H9 (cell line): ENCODE measurements at regions not wholly inside any gene's neighbourhood (a gene's known extent, or its start where the extent isn't known, plus 50 kb on each side); places are given as distances from the start of the nearest gene placed in this dataset.

Source experiments
- DNase-seq: peaks from one replicate; pipeline ENCODE4 v3.0.0-alpha.2; 2017
- H2AFZ ChIP-seq: one replicate; pipeline ENCODE4 v1.6.1; 2013; ENCODE audit warnings: mild to moderate bottlenecking, low read length, control low read depth, moderate library complexity
- H2AK5ac ChIP-seq: 2 replicates; pipeline ENCODE4 v1.6.1; 2013; ENCODE audit warnings: low read length, control low read depth, mixed read lengths; ENCODE audit not compliant: insufficient read length
- H2BK120ac ChIP-seq: one replicate; pipeline ENCODE4 v1.6.1; 2013; ENCODE audit warnings: low read depth, mild to moderate bottlenecking, low read length, control low read depth, inconsistent platforms; ENCODE audit not compliant: poor library complexity, severe bottlenecking
- H2BK12ac ChIP-seq: 2 replicates; pipeline ENCODE4 v1.6.1; 2013; ENCODE audit warnings: low read length, control low read depth, mixed read lengths, low read depth; ENCODE audit not compliant: insufficient read length
- H2BK15ac ChIP-seq: 2 replicates; pipeline ENCODE4 v1.6.1; 2013; ENCODE audit warnings: low read depth, low read length, control low read depth
- H2BK20ac ChIP-seq: one replicate; pipeline ENCODE4 v1.6.1; 2013; ENCODE audit warnings: low read depth, mild to moderate bottlenecking, low read length, control low read depth, inconsistent platforms; ENCODE audit not compliant: poor library complexity, severe bottlenecking
- H2BK5ac ChIP-seq: 2 replicates; pipeline ENCODE4 v1.6.1; 2013; ENCODE audit warnings: low read length, control low read depth, mixed read lengths; ENCODE audit not compliant: insufficient read length
- H3K14ac ChIP-seq: 2 replicates; pipeline ENCODE4 v1.6.1; 2013; ENCODE audit warnings: low read length, control low read depth; ENCODE audit not compliant: insufficient read depth
- H3K18ac ChIP-seq: 2 replicates; pipeline ENCODE4 v1.6.1; 2013; ENCODE audit warnings: low read depth, mild to moderate bottlenecking, mixed read lengths, low read length, control low read depth; ENCODE audit not compliant: insufficient read length
- H3K23ac ChIP-seq: 2 replicates; pipeline ENCODE4 v1.6.1; 2013; ENCODE audit warnings: low read length, control low read depth, mixed read lengths, low read depth; ENCODE audit not compliant: insufficient read length
- H3K23me2 ChIP-seq: 2 replicates; pipeline ENCODE4 v1.6.1; 2013; ENCODE audit warnings: low read depth, mild to moderate bottlenecking, mixed read lengths, low read length, control low read depth; ENCODE audit not compliant: insufficient read length, poor library complexity, severe bottlenecking
- H3K27ac ChIP-seq: 2 replicates; pipeline ENCODE4 v1.5.1; 2013; ENCODE audit warnings: low read length, control low read depth, mixed read lengths, low read depth; ENCODE audit not compliant: insufficient read length
- H3K27me3 ChIP-seq: 2 replicates; pipeline ENCODE4 v1.6.1; 2013; ENCODE audit warnings: low read length, control low read depth, inconsistent platforms; ENCODE audit not compliant: insufficient read depth
- H3K4ac ChIP-seq: 2 replicates; pipeline ENCODE4 v1.6.1; 2013; ENCODE audit warnings: low read depth, mild to moderate bottlenecking, control low read depth, inconsistent platforms, low read length, moderate library complexity
- H3K4me1 ChIP-seq: 2 replicates; pipeline ENCODE4 v1.6.1; 2013; ENCODE audit warnings: low read length, control low read depth, inconsistent platforms; ENCODE audit not compliant: insufficient read depth
- H3K4me2 ChIP-seq: 2 replicates; pipeline ENCODE4 v1.6.1; 2013; ENCODE audit warnings: low read length, control low read depth, mixed read lengths; ENCODE audit not compliant: insufficient read length, insufficient read depth
- H3K56ac ChIP-seq: 2 replicates; pipeline ENCODE4 v1.6.1; 2013; ENCODE audit warnings: low read depth, mild to moderate bottlenecking, mixed read lengths, low read length, control low read depth; ENCODE audit not compliant: insufficient read length
- H3K79me1 ChIP-seq: 2 replicates; pipeline ENCODE4 v1.6.1; 2013; ENCODE audit warnings: low read depth, mild to moderate bottlenecking, moderate library complexity, low read length, control low read depth, inconsistent platforms; ENCODE audit not compliant: insufficient read depth, poor library complexity, severe bottlenecking
- H3K79me2 ChIP-seq: 2 replicates; pipeline ENCODE4 v1.6.1; 2013; ENCODE audit warnings: low read length, control low read depth, inconsistent platforms; ENCODE audit not compliant: insufficient read depth
- H3K9ac ChIP-seq: 2 replicates; pipeline ENCODE4 v1.6.1; 2013; ENCODE audit warnings: low read length, control low read depth, mixed read lengths; ENCODE audit not compliant: insufficient read length; ENCODE audit errors: extremely low read depth
- H3K9me3 ChIP-seq: one replicate; pipeline ENCODE4 v1.6.1; 2013; ENCODE audit warnings: low read depth, low read length, inconsistent platforms; ENCODE audit not compliant: control insufficient read depth
- H3T11ph ChIP-seq: one replicate; pipeline ENCODE4 v1.6.1; 2013; ENCODE audit warnings: mild to moderate bottlenecking, low read length, control low read depth, inconsistent platforms
- H4K20me1 ChIP-seq: one replicate; pipeline ENCODE4 v1.6.1; 2013; ENCODE audit not compliant: control insufficient read depth, insufficient read length, insufficient read depth
- H4K5ac ChIP-seq: 2 replicates; pipeline ENCODE4 v1.6.1; 2013; ENCODE audit warnings: low read depth, mild to moderate bottlenecking, mixed read lengths, low read length, control low read depth; ENCODE audit not compliant: insufficient read length
- H4K8ac ChIP-seq: replicated peaks from 2 replicates; pipeline ENCODE4 v1.6.1; 2013; ENCODE audit warnings: low read length, control low read depth, mixed read lengths, low read depth; ENCODE audit not compliant: insufficient read length
- H4K91ac ChIP-seq: 2 replicates; pipeline ENCODE4 v1.6.1; 2013; ENCODE audit warnings: low read depth, mild to moderate bottlenecking, moderate library complexity, mixed read lengths, low read length, control low read depth; ENCODE audit not compliant: insufficient read length
- H3K27ac Mint-ChIP-seq, 3 experiments: 2 replicates in 2 of 3; 3 replicates in 1 of 3; pipeline ENCODE4 v1.8.0; 2020 to 2021; ENCODE audit warnings: mixed read lengths in 3 of 3, mild to moderate bottlenecking in 1 of 3, moderate library complexity in 1 of 3
- H3K27me3 Mint-ChIP-seq: 2 replicates; pipeline ENCODE4 v1.8.0; 2021; ENCODE audit warnings: low read depth, mild to moderate bottlenecking, moderate library complexity, mixed read lengths
- H3K36me3 Mint-ChIP-seq, 3 experiments: 2 replicates in 2 of 3; 3 replicates in 1 of 3; pipeline ENCODE4 v1.8.0; 2020 to 2021; ENCODE audit warnings: low read depth in 3 of 3, mixed read lengths in 3 of 3; ENCODE audit not compliant: insufficient read depth in 1 of 3
- H3K4me1 Mint-ChIP-seq, 2 experiments: 2 replicates each; pipeline ENCODE4 v1.8.0; 2020; ENCODE audit warnings: mixed read lengths in 2 of 2
- H3K4me3 Mint-ChIP-seq, 2 experiments: 2 replicates in 1 of 2; 3 replicates in 1 of 2; pipeline ENCODE4 v1.8.0; 2020 to 2021; ENCODE audit warnings: mild to moderate bottlenecking in 2 of 2, mixed read lengths in 2 of 2, moderate library complexity in 1 of 2
- H3K9me3 Mint-ChIP-seq, 2 experiments: 2 replicates in 1 of 2; 3 replicates in 1 of 2; pipeline ENCODE4 v1.8.0; 2020; ENCODE audit warnings: mild to moderate bottlenecking in 2 of 2, mixed read lengths in 2 of 2, moderate library complexity in 1 of 2
- CTCF ChIP-seq: fragments of 200-600 bp; sonication (generic); conservative IDR thresholded peaks from 3 replicates; pipeline ENCODE4 v1.8.0; 2021; ENCODE audit warnings: antibody characterized with exemption, mild to moderate bottlenecking
- WGBS: extraction: QIAGEN DNeasy Blood & Tissue Kit; methylation state at CpG from one replicate; pipeline ENCODE4 v1.1.7; 2013; ENCODE audit warnings: missing lambda C conversion rate, low lambda C conversion rate, mixed read lengths; ENCODE audit not compliant: insufficient read length; ENCODE audit errors: extremely low coverage; 5-methylcytosine and 5-hydroxymethylcytosine counted together

- Histone ChIP-seq H4K20me1 (no peaks in the 10 kb centered on the region), H3K79me1 (no peaks in the 10 kb centered on the region), H3K23me2 (no peaks in the 10 kb centered on the region), H3K23ac (no peak overlapping the region), H2BK15ac (no peak overlapping the region), H2BK20ac (no peak overlapping the region), H3K4ac (no peak overlapping the region), H3K27ac (no peak overlapping the region), H3K4me1 (peaks cover 8% of the 10 kb centered on the region; the same call in 1 of the 2 replicates), H2BK5ac (no peak overlapping the region), H3K79me2 (no peaks in the 10 kb centered on the region), H3K18ac (no peak overlapping the region), H2AFZ (no peak overlapping the region), H3T11ph (no peak overlapping the region), H4K5ac (no peak overlapping the region), H3K9ac (no peak overlapping the region), H2AK5ac (no peak overlapping the region), H3K4me2 (no peak overlapping the region), H2BK12ac (no peak overlapping the region), H3K27me3 (no peaks in the 10 kb centered on the region), H4K8ac (no peak overlapping the region), H3K9me3 (no peaks in the 10 kb centered on the region), H3K56ac (no peak overlapping the region), H3K14ac (no peak overlapping the region), H2BK120ac (no peak overlapping the region), H4K91ac (no peak overlapping the region)
- no peak for DNase-seq
- no CpG with 5 or more reads among the region's 3 CpGs for WGBS
- no peak overlapping the region for H3K4me3 Mint-ChIP-seq
- H3K9me3 Mint-ChIP-seq: peaks cover 3 to 5% of the 10 kb centered on the region in 2 experiments
- H3K27me3 Mint-ChIP-seq: peaks cover 1% of the 10 kb centered on the region; the same call in 1 of the 2 replicates
- H3K4me1 Mint-ChIP-seq: peaks cover 20 to 23% of the 10 kb centered on the region in 2 experiments
- H3K36me3 Mint-ChIP-seq: no peaks in the 10 kb centered on the region
- no peak for TF ChIP-seq CTCF
- 0 out of 7 replicates have a peak overlapping the region, but pooled peaks of 1 of the 3 experiments have one; percentile 37 for H3K27ac Mint-ChIP-seq
Measured at GRCh38 chr7:27314111-27314510, 71.5 kb downstream of the EVX1 start.
